HEK293 (cell line): ENCODE measurements at regions not wholly inside any gene's neighbourhood (a gene's known extent, or its start where the extent isn't known, plus 50 kb on each side); places are given as distances from the start of the nearest gene placed in this dataset.

ENCODE experiments used
- MYNN ChIP-seq: fragments of 450-650 bp; formaldehyde crosslinking; IDR thresholded peaks from 2 replicates; pipeline ENCODE4 v1.5.1; 2016; ENCODE audit warnings: missing biosample characterization, missing genetic modification characterization, borderline replicate concordance
- RBAK ChIP-seq: fragments of 450-650 bp; formaldehyde crosslinking; IDR thresholded peaks from 2 replicates; pipeline ENCODE4 v1.5.1; 2016; ENCODE audit warnings: missing biosample characterization, missing genetic modification characterization
- ZBTB1 ChIP-seq: fragments of 450-650 bp; formaldehyde crosslinking; IDR thresholded peaks from 2 replicates; pipeline ENCODE4 v1.5.1; 2016; ENCODE audit warnings: missing biosample characterization, missing genetic modification characterization
- ZFP3 ChIP-seq: fragments of 450-650 bp; formaldehyde crosslinking; IDR thresholded peaks from 2 replicates; pipeline ENCODE4 v1.5.1; 2016; ENCODE audit warnings: low read depth, missing biosample characterization, missing genetic modification characterization
- ZNF138 ChIP-seq: fragments of 450-650 bp; formaldehyde crosslinking; IDR thresholded peaks from 2 replicates; pipeline ENCODE4 v1.5.1; 2016; ENCODE audit warnings: missing biosample characterization, missing genetic modification characterization, borderline replicate concordance
- ZNF394 ChIP-seq: fragments of 450-650 bp; formaldehyde crosslinking; IDR thresholded peaks from 2 replicates; pipeline ENCODE4 v1.5.1; 2016; ENCODE audit warnings: missing biosample characterization, missing genetic modification characterization, mild to moderate bottlenecking, moderate library complexity, borderline replicate concordance
- TF ChIP-seq, protein P1 (sequence below): fragments of 450-650 bp; formaldehyde crosslinking; IDR thresholded peaks from 2 replicates; pipeline ENCODE4 v1.5.1; 2016; ENCODE audit warnings: missing biosample characterization, missing genetic modification characterization
- TF ChIP-seq, protein P2 (sequence below): fragments of 450-650 bp; formaldehyde crosslinking; IDR thresholded peaks from 2 replicates; pipeline ENCODE4 v1.5.1; 2017; ENCODE audit warnings: missing biosample characterization, missing genetic modification characterization
- TF ChIP-seq, protein P3 (sequence below): fragments of 450-650 bp; formaldehyde crosslinking; IDR thresholded peaks from 2 replicates; pipeline ENCODE4 v1.5.1; 2016; ENCODE audit warnings: missing biosample characterization, missing genetic modification characterization
- TF ChIP-seq, protein P4 (sequence below): fragments of 450-650 bp; formaldehyde crosslinking; IDR thresholded peaks from 2 replicates; pipeline ENCODE4 v1.5.1; 2016; ENCODE audit warnings: missing biosample characterization, missing genetic modification characterization

DNA sequence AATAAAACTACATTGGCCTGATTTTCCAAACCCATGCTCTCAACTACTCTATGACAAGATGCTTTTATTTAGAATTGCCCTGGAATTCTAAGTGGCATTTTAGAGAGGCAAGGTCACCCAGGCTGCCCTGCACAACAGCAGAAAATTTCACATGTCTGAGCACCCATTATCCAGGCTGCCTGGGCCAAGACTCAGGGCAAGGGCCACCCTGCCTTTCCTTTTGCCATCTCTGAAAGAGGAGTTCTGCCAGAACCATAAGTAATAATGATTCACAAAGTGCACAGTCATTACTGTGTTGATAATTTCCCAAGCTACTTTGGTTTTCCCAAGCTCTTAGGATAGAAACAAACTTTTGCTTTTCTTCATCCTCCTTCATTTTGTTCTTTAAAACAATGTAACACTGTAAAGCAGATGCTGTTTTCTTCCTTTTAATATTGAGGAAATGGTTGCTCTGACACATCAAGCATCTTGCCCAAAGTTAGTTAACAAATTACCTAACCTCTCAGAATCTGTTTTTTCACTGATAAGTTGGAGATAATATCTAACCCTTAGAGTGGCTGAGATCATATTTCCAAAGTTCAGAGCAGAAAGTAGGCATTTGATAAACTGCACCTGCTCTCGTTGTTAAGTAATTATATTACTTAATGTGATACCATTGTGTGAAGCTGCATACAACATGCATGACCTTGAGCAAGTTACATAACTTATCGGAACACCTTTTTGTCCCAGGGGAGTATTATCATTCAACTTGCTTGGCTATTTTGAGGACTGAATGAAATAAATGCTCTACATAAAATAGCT lies 325.6 kb downstream of the PRELID2 start:
- TF ChIP-seq, protein P1, sequence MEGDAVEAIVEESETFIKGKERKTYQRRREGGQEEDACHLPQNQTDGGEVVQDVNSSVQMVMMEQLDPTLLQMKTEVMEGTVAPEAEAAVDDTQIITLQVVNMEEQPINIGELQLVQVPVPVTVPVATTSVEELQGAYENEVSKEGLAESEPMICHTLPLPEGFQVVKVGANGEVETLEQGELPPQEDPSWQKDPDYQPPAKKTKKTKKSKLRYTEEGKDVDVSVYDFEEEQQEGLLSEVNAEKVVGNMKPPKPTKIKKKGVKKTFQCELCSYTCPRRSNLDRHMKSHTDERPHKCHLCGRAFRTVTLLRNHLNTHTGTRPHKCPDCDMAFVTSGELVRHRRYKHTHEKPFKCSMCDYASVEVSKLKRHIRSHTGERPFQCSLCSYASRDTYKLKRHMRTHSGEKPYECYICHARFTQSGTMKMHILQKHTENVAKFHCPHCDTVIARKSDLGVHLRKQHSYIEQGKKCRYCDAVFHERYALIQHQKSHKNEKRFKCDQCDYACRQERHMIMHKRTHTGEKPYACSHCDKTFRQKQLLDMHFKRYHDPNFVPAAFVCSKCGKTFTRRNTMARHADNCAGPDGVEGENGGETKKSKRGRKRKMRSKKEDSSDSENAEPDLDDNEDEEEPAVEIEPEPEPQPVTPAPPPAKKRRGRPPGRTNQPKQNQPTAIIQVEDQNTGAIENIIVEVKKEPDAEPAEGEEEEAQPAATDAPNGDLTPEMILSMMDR (tag by site-specific recombination) = no peak
- no peak for TF ChIP-seq MYNN (tag by site-specific recombination)
- TF ChIP-seq, protein P2, sequence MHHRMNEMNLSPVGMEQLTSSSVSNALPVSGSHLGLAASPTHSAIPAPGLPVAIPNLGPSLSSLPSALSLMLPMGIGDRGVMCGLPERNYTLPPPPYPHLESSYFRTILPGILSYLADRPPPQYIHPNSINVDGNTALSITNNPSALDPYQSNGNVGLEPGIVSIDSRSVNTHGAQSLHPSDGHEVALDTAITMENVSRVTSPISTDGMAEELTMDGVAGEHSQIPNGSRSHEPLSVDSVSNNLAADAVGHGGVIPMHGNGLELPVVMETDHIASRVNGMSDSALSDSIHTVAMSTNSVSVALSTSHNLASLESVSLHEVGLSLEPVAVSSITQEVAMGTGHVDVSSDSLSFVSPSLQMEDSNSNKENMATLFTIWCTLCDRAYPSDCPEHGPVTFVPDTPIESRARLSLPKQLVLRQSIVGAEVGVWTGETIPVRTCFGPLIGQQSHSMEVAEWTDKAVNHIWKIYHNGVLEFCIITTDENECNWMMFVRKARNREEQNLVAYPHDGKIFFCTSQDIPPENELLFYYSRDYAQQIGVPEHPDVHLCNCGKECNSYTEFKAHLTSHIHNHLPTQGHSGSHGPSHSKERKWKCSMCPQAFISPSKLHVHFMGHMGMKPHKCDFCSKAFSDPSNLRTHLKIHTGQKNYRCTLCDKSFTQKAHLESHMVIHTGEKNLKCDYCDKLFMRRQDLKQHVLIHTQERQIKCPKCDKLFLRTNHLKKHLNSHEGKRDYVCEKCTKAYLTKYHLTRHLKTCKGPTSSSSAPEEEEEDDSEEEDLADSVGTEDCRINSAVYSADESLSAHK (tag by site-specific recombination) = no peak
- TF ChIP-seq, protein P3, sequence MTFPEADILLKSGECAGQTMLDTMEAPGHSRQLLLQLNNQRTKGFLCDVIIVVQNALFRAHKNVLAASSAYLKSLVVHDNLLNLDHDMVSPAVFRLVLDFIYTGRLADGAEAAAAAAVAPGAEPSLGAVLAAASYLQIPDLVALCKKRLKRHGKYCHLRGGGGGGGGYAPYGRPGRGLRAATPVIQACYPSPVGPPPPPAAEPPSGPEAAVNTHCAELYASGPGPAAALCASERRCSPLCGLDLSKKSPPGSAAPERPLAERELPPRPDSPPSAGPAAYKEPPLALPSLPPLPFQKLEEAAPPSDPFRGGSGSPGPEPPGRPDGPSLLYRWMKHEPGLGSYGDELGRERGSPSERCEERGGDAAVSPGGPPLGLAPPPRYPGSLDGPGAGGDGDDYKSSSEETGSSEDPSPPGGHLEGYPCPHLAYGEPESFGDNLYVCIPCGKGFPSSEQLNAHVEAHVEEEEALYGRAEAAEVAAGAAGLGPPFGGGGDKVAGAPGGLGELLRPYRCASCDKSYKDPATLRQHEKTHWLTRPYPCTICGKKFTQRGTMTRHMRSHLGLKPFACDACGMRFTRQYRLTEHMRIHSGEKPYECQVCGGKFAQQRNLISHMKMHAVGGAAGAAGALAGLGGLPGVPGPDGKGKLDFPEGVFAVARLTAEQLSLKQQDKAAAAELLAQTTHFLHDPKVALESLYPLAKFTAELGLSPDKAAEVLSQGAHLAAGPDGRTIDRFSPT (tag by site-specific recombination) = no peak
- TF ChIP-seq RBAK (tag by site-specific recombination) = no peak
- TF ChIP-seq ZNF138 (tag by site-specific recombination) = no peak
- TF ChIP-seq ZFP3 (tag by site-specific recombination) = no peak
- no peak for TF ChIP-seq ZNF394
- no peak for TF ChIP-seq ZBTB1 (tag by site-specific recombination)
- TF ChIP-seq, protein P4, sequence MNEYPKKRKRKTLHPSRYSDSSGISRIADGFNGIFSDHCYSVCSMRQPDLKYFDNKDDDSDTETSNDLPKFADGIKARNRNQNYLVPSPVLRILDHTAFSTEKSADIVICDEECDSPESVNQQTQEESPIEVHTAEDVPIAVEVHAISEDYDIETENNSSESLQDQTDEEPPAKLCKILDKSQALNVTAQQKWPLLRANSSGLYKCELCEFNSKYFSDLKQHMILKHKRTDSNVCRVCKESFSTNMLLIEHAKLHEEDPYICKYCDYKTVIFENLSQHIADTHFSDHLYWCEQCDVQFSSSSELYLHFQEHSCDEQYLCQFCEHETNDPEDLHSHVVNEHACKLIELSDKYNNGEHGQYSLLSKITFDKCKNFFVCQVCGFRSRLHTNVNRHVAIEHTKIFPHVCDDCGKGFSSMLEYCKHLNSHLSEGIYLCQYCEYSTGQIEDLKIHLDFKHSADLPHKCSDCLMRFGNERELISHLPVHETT = no peak
